HG03565 (cell line): ENCODE measurements at regions not wholly inside any gene's neighbourhood (a gene's known extent, or its start where the extent isn't known, plus 50 kb on each side); places are given as distances from the start of the nearest gene placed in this dataset.
A peak's percentile ranks its signal among the peaks of the same experiment; 100 is the strongest.
"Not testable (repeated sequence)": the region's sequence is repeated elsewhere in the genome, so short reads cannot be mapped to it uniquely, and the experiment has no call there.

Experiments used
- ATAC-seq: cut with Tn5 transposase; IDR thresholded peaks from one replicate; pipeline ENCODE4 v1.9.1; 2021; ENCODE audit warnings: mild to moderate bottlenecking, moderate library complexity; ENCODE audit not compliant: unreplicated experiment

- ATAC-seq: no peak
These were observed 55.0 kb upstream of the IL33 start for GRCh38 chr9:6160579-6160978.

- ATAC-seq: no peak
These were observed 62.2 kb upstream of the IL33 start for GRCh38 chr9:6153425-6153824.

GRCh38 chr9:6152788-6153187 is 62.8 kb upstream of the IL33 start:
- ATAC-seq: no peak

- no peak for ATAC-seq
These were observed 65.1 kb upstream of the IL33 start for GRCh38 chr9:6150483-6150882.

- ATAC-seq: no peak
These were observed 66.3 kb upstream of the IL33 start for GRCh38 chr9:6149315-6149714.

GRCh38 chr9:6147846-6148245 is 67.8 kb upstream of the IL33 start:
- no peak for ATAC-seq

- no peak for ATAC-seq
These were observed 70.7 kb upstream of the IL33 start for GRCh38 chr9:6144947-6145346.

- no peak for ATAC-seq
These were observed 72.7 kb upstream of the IL33 start for GRCh38 chr9:6142799-6143454.

GRCh38 chr9:6135780-6136179 is 79.8 kb upstream of the IL33 start:
- ATAC-seq: not testable (repeated sequence)

GRCh38 chr9:6134661-6135180 is 80.9 kb upstream of the IL33 start:
- ATAC-seq: no peak

GRCh38 chr9:6133346-6134063 is 82.1 kb upstream of the IL33 start:
- ATAC-seq: peak; percentile 61

GRCh38 chr9:6132650-6133049 is 83.0 kb upstream of the IL33 start:
- no peak for ATAC-seq

GRCh38 chr9:6128030-6128429 is 87.6 kb upstream of the IL33 start:
- no peak for ATAC-seq

GRCh38 chr9:6126377-6126776 is 89.2 kb upstream of the IL33 start:
- ATAC-seq: no peak

- ATAC-seq: no peak
These were observed 92.2 kb upstream of the IL33 start for GRCh38 chr9:6123416-6123815.

GRCh38 chr9:6121707-6122106 is 93.9 kb upstream of the IL33 start:
- ATAC-seq: no peak

- no peak for ATAC-seq
These were observed 99.0 kb upstream of the RANBP6 start for GRCh38 chr9:6114424-6114823.

GRCh38 chr9:6113819-6114218 is 98.4 kb upstream of the RANBP6 start:
- ATAC-seq: no peak

GRCh38 chr9:6113312-6113711 is 97.9 kb upstream of the RANBP6 start:
- ATAC-seq: no peak

GRCh38 chr9:6109986-6110385 is 94.6 kb upstream of the RANBP6 start:
- no peak for ATAC-seq

- ATAC-seq: no peak
These were observed 94.1 kb upstream of the RANBP6 start for GRCh38 chr9:6109571-6109970.

- ATAC-seq: peak; percentile 72
These were observed 91.4 kb upstream of the RANBP6 start for GRCh38 chr9:6106711-6107339.
